ENCODE measurements at regions not wholly inside any gene's neighbourhood (a gene's known extent, or its start where the extent isn't known, plus 50 kb on each side); places are given as distances from the start of the nearest gene placed in this dataset.

DNA sequence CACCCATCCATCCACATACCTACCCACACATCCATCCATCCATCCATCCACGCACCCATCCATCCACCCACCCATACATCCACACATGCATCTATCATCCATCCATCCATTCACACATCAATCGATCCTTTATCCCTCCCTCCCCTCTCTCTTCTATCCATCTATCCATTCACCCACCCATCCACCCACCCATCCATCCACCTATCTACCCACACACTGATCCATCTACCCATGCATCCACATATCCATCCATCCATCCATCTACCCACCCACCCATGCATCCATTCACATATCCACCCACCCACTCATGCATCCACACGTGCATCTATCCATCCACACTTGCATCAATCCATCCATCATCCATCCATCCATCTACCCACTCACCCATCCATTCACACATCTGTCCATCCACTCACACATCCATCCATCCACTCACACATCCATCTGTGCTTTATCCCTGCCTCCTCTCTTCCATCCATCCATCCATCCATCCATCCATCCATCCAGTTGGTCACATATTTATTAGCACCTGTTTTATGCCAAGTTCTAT, 366.1 kb downstream of the CTTN start:
- no peak for DNase-seq (ENCODE audit: low read depth)

DNA sequence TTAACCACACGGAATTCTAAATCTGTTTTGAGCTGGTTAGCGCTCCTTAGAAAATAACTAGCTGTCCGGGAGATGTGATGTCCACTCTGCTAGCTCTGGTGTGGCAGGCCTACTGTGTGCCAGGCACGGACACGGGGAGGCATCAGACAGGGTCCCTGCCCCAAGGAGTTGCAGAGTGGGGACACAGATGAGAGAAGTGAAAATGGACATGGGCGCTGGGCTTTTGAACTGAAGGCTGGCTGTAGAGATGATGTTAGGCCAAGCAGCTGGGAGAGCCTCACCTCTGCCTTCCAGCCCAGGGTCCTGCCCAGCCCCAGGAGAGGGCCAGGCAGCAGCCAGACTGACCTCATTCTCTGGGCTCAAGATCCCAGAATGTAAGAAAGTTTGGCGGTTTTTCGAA, 368.6 kb downstream of the CTTN start:
- no peak for DNase-seq (ENCODE audit: low read depth)

DNA sequence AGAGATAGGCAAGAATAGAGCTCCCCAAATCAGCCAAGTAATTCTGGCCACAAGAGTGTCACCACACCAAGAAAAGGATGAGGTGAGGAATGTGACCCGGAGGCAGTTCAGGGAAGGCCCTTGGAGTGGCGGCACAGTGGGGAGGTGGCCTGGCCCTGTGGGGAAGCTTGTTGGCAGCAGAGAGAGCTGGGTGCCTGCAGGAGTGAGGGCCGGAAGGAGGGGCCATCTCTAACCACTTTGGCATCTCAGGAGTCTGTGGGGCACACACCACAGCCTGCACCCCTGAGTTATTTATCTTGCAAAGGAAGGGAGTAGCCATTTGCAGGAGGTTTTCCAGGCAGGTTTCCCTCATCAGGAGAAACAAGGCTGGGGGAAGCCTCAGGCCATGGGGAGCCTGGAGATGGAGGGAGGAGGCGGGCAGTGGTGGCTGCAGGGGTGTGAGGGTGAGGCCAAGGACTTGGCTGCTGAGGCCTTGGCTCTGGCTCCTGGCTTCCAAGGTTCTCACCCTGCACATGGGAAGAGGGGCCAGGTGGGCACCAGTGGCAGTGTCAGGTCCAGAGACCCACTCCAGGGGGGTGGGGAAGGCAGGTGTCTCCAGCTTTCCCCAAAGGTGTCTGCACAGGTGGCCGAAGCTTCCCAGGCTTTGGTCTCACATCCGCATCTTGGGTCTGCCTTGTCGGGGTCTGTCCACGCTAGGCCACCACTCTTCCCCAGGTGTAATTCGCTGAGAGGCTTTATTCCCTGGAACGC, 370.2 kb downstream of the CTTN start:
- no peak for DNase-seq (ENCODE audit: low read depth)

DNA sequence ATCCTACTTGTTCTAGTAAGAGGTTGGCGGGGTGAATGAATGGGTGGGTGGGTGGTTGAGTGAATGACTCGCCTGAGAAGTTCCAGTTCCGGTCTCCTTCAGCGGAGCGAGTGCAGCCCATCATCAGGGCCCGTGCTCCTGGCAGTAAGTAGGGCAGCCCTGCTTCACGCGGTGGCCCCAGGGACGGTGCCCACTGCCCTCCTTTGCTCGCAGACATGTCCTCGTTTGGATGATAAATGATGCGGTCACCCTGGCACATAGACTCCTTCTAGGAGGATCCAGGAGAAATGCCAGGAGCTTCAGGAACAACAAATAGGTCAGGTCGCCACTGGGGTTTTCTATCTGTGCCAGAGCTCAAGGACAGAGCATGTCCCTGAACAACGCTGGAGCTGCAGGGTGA, 370.8 kb downstream of the CTTN start:
- no peak for DNase-seq (ENCODE audit: low read depth)

DNA sequence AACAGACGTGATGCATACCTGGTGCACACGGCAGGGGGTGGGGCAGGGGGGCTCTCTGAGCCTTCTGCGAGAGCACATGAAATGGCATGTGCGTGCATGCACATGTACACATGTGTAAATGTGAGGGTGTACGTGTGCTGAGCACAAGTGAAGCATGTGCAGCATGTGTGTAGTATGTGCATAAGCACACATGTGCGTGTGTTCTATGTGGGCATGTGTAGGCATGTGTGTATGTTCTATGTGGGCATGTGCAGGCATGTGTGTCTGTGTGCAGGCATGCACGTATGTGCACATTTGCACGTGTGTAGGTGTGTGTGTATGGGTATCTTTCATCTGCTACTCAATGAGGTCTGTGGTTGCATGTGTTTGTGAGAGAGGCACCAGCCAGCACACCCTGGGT, 371.2 kb downstream of the CTTN start:
- DNase-seq (ENCODE audit: low read depth), result no peak

DNA sequence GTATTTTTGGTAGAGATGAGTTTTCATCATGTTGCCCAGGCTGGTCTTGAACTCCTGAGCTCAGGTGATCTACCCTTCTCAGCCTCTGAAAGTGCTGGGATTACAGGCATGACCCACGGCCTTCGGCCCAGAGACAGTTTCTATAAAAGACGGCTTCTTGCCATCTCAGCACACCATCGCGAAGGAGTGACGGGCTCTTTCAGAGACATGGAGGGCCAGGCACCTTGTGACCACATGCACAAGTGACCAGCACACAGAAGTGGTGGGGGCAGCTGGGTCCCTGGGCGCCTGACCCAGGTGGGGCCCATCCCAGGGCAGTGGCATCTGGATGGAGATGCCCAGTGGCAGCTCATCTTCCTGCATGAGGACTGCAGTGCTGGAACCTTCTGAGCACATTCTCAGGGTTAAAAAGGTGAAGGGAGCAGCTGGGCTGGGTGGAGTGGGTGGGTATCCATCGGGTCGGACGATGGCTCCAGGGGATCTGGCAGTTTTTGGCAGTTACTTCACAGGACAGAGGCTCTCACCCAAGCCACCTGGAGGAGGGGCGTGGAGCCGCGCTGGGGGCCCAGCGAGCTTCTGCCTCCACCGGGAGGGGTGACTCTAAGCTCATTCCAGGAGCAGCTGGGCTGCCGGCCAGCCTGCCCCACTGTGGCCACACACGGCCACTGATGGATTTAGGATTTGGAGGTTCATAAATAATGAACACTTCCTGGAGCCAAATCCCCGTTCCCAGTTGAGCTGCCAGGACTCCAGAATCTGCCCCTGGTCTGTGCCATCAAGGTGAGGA, 373.0 kb downstream of the CTTN start:
- no peak for DNase-seq (ENCODE audit: low read depth)

DNA sequence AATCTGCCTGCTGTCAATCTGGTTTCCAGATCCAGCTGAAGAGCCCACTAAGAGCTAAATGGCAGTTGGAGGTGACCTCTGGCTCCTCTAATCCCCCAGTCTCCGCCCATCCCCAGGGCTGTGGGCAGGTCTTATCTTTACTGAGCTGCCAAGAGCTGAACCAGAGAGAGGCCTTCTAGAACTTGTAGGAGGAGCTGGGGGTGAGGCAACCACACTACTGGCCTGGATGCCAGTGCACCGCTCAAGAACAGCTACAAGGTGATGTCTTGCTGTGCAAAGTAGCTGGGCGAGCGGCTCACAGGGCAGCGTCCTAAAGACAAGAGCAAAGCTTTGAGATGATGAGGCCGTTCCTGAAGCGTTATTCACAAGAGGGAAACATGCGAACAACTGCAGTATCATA, 374.6 kb downstream of the CTTN start:
- no peak for DNase-seq (ENCODE audit: low read depth)

DNA sequence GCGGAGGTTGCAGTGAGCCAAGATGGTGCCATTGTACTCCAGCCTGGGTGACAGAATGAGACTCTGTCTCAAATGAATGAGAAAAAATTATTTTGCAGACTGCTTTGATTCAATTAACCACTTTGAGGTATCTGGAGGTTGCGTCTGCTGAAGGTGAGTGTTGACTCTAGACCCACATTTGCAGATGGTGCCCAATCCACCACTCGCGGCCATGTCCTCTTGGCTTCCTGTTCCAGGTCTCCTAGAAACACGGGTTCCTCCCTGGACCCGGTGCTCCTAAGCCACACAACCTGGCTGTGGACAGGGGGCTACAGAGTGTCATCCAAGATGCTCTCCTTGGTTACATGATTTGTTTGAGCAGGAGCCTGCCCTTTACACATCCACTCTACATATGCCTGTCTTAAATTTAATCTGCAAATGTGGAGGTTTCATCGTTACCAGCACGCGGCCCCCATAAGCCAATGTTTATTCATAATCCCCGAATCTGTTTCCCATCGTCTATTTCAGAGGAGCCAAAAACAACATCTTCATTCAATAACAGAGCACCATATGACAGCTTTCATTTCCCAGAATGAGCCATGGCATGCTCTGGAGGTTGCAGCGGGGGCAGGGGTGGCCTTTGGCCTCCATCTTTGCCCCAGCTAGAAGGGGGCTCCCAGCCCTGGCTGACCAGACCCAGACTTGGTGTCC, 377.2 kb downstream of the CTTN start:
- no peak for DNase-seq (ENCODE audit: low read depth)

DNA sequence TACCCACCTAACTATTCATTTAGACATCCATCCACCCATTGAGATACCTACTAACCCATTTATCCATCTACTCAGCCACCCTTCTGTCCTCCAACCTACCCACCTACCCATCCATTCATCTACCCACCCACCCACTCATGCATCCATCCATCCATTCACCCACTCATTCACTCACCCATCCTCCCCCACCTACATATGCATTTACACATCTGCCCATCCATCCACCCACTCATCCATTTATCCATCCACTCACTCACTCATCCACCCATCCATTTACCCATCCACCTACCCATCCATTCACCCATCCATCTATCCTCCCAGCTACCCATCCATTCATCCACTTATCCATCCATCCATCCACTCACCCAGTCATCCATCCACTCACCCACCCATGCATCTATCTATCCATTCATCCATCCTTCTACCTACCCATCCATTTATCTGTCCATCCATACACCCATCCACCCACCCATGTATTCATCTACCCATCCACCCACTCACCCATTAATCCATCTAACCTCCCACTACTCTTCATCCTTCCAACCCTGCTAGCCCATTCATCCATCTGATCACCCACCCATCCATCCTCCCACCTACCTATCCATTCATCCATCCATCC, 378.7 kb downstream of the CTTN start:
- no peak for DNase-seq (ENCODE audit: low read depth)

DNA sequence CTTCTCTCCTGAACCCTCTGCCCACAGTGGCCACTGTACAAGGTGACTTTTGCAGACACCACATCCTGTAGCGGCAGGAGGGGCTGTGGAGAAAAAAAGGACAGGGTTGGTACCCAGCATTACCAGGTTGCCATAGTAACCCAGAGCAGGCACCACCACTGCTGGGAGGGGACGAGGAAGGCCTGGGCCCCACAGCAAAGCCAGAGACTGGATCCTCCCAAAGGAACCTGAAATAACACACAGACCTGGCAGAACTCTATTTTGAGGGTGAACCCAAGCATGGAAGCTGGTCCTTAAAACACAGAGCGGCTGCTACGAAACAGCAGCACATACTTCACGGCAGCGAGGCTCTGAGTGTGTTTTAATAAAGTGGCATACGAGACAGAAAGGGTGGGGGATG, 380.6 kb downstream of the CTTN start:
- no peak for DNase-seq (ENCODE audit: low read depth)

DNA sequence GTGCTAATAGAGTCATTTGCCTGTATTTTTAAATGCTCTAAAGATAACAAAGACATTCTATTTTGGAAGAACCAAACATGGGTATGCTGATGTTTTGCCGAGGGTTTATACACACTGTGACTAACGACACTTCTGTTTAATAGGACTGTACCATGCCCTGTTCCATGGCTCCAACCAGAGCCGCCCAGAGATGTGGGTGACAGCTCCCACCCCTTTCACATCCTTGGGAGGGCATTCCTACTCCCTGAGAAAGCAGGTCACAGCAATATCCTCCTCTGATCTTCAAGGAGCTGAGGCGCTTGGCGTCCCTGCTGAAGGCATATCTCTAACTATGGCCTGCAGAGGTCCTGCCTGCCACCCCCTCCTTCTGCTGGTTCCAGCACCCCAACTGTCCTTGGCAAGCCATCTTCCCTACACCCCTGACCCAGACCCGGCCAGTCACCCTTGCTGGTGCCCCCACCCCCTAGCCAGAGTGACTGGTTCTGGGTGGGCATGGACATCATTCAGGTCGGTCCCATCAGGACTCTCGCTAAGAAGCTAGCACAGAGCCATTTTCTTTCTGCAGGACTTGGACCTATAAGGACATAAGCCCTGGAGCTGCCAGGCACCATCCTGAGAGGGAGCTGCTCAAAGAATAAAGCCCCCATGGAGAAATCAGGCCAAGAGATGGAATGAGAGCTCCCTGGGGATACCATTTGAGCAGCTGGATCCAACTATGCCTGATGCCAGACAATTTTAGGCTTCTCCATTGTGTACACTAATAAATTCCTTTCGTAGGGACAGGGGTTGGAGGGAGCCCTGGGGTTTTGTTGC, 381.3 kb downstream of the CTTN start:
- no peak for DNase-seq (ENCODE audit: low read depth)

DNA sequence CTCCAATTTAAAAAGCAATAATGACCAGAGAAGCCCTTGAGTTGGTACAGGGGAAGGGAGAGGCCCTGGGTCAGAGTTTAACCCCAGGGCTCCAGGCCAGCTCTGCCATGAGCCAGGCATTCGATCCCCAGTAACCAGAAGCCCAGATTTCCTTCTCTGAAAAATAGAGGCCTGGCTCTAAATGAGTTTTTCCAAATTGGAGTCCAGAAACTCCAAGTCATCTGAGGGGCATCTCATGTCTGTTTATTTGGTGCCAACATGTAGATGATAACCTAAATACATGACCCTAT, 381.9 kb downstream of the CTTN start:
- DNase-seq (ENCODE audit: low read depth), result no peak

DNA sequence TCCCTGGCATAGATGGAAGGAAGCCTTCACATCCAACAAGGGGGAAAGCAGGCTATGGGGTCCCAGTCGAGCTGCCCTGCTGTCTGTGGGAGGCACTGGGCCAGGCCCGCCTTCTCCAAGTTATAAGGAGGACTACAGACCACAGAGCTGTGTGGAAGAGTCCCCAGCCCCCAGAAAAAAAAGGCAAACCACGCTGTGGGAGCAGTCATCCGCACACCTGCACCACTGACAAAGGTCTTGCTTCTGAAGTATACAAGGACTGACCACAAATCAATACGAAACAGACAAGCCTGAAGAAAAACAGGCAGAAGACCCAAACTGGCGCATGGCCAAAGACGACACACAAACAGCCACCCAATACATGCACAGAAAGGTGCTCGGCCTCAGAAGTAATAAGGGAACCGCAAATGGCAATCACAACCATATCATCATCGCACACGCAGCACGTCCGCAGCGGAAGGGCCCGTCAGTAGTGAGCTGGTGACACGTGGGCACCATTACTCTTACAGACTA, 384.1 kb downstream of the CTTN start:
- DNase-seq (ENCODE audit: low read depth), result no peak

DNA sequence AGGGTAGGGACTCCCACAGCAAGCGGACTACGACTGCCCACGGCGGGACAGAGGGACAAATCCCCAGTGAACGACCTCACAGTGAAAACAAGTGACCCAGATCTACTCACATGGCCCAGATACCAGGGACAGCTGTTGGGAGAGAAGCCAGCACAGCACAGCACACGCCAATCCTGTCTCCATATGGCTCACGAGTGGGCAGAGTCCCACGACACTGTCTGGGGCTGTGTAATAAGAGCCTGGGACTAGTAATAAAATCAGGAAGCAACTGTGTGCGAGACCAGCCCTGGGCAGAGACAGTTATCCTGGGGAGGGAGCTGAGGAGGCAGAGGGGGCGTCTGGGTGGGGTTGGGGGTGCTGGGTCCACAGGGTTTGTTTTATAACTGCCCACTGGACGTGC, 385.0 kb downstream of the CTTN start:
- no peak for DNase-seq (ENCODE audit: low read depth)

DNA sequence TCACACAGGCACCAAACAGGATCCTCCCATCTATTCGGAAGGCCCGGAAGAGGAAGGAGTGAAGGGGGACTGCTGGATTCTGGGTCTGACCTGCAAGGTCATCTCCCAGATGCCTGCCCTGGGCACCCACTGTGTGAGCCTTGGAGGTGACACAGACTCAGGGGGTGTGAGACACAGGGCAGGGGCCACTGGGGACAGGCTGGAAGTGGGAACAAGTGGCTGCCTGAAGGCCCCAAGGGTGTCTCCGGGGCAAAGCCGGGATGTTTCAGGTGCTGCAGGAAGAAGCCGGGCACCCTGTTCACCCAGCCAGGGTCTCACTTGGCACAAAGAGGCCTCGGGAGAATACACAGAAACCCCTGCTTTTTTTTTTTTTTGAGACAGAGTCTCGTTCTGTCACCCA, 385.5 kb downstream of the CTTN start:
- no peak for DNase-seq (ENCODE audit: low read depth)

DNA sequence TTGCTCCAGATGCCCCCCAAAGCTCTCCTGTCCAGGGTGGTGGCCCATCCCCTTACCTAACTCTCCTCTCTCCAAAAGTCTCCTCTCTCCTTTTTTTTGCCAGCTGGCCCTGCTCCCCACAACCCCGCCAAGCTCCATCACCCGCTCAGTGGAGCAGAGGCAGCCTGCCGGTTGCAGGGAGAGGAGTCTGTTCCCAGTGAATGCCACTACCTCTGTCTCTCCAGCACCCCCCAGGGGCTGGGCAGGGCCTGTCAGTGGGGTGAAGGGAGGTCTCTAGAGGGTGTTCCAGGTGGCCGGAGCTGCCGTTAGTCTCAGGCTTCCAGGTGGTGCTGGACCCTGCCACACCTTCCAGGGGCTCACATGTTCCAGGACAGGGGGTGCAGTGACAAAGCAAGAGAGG, 387.0 kb downstream of the CTTN start:
- DNase-seq (ENCODE audit: low read depth), result no peak

DNA sequence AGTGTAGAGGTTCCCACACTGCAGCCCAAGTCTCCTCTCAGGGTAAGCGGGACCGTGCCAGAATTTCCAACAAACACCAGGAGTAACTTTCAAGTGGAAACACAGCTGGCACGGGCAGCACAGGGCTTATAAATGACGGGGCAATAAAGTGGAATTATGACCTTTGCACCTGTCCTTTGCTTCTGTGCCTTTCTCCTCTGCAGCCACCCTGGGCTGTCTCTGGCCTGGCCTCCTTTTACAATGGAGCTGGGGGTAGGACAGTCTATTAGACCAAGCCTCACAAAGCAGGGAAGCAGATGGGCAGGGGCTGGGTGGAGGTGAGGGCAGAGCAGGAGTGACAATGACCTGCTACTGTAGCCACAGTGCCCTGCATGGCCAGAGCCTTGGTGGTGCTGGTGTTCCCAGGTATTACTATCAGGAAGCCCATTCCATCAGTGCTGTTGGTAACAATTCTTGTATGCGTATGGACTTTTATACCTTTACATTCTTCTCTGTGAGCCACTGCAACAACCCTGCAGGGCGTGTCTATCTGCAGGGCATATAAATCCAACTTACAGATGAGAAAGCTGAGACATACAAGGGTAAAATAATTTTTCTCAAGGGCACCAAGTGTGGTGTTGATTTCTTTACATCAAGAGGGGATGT, 387.8 kb downstream of the CTTN start:
- DNase-seq (ENCODE audit: low read depth), result no peak

DNA sequence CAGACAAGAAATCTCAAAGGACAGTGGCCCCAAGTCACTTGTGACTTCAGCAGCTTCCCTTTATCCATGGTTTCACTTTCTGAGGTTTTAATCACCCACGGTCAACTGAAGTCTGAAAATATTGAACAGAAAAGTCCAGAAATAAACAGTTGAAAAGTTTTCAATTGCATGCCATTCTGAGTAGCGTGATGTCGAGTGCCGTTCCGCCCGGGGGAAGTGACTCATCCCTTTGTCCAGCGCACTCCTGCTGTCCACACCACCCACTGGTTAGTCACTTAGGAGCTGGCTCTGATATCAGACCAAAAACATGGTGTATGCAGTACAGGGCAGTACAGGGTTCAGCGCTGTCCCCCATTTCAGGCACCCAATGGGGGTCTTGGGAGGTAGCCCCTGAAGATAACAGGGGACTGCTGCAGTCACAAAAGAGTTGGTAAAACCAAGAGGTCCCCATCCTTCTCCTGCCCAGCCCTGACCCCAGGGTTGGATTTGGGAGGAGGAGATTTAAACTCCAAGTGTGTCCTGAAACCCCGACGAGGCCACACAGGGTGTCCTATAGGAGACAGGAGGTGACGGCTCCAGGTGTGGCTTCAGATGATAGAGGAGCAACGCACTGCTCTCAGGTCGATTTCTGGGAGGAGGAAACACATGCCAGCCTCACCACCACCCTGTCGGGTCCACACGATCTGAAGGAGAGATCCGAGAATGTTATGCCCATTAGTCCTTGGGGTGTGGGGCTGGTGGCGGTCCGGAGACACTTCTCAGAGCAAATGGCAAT, 390.1 kb downstream of the CTTN start:
- DNase-seq (ENCODE audit: low read depth), result no peak

DNA sequence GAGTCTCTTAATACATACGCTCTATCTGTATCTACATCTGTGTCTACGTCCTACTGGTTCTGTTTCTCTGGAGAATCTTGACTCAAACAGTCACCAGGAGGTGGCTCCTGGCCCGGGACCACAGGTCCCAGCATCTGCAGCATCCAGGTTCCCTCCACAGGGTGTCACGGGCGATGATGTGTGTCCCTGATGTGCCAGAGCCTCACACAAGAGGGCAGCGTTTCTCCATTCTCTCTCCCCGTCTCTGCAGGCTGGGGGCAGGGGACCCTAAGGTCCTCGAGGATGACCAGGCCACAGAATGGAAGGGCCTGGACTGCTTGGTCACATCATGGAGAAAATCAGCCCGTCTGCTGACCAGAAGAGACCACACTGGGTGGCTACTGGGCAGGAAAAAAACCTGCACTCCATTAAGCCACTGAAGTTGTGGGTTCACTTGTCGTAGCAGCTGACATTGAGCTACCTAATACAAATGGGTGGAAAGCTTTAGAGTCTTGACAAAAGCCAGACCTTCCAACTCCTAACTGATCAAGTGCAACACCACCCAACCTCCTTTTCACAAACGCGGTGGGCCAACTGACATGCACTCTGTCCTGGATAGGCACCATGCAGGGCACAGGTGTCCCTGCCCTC, 392.5 kb downstream of the CTTN start:
- DNase-seq (ENCODE audit: low read depth), result no peak
